Lung microvascular endothelial cell (primary cell): ENCODE measurements at regions not wholly inside any gene's neighbourhood (a gene's known extent, or its start where the extent isn't known, plus 50 kb on each side); places are given as distances from the start of the nearest gene placed in this dataset.
"Not testable (repeated sequence)": the region's sequence is repeated elsewhere in the genome, so short reads cannot be mapped to it uniquely, and the experiment has no call there.

Source experiments
- DNase-seq, 2 donors: peaks; one replicate each; pipeline versions ENCODE4 v3.0.0 to v3.0.0-alpha.2; 2010; ENCODE audit warnings: low read depth in 2 of 2

DNA sequence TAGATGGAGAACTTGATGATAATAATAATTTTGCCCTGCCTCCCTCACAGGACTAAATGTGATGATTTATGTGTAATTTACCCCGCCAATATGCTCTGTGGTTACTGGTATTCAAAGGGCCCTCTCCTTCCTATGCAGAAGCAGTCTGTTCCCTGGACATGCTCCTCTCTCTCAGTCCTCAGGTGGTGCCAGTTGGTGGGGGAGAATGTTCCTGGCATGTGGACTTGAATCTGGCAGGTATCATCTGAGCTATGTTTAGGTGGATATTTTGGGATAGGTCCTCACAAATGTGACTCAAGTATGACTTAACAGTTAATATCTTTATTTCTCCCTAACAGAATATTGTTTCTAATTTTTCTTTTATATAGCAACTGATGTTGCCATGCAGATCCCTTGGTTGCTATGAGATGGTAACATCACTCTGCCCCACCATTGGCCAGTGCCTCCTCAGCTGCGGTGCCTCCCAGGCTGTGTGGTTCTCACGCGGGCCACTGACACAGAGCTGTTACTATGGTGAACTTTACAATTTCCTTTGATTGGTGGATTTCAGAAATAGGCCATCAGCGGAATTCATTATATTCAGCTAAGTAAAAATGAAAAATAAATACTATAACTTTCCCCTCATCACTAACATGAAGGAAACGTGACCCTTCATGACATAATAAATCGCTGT lies 106.7 kb upstream of the PELI1 start:
- DNase-seq, result no peak

DNA sequence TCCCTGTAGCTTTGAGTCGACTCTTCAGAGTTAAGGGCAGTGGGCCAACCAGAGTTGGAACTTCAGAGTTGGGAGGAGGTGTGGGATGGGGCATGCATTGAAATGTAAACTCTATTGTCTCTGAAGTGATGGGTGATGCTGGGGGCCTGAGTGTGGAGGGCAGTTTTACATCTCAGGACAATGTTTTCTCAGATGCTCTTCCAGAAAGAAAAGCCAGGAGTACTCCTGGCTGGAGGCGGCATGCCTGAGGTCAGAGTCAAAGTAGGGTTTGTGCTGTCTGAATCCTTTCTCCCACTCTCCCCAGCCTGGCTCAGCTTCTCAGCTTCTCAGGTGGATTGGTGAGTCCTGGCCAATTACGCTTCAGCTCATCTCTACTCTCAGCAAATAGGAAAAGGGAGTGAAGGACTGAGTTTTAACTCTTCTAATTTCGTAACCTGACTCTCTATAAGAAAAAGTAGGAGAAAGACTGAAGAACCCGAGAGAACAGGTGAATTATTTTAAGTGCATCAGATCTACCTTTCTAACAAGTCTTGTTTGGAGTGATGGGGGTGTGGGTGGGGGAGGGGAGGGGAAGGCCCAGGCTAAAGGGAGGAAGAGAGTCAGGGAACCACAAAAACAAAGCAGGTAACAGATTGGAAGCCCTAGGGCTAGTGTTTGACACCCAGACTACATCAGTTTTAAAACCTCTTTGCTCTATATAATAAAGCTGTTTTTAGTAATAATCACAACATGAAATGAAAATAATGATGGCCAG lies 107.5 kb upstream of the PELI1 start:
- no peak for DNase-seq

DNA sequence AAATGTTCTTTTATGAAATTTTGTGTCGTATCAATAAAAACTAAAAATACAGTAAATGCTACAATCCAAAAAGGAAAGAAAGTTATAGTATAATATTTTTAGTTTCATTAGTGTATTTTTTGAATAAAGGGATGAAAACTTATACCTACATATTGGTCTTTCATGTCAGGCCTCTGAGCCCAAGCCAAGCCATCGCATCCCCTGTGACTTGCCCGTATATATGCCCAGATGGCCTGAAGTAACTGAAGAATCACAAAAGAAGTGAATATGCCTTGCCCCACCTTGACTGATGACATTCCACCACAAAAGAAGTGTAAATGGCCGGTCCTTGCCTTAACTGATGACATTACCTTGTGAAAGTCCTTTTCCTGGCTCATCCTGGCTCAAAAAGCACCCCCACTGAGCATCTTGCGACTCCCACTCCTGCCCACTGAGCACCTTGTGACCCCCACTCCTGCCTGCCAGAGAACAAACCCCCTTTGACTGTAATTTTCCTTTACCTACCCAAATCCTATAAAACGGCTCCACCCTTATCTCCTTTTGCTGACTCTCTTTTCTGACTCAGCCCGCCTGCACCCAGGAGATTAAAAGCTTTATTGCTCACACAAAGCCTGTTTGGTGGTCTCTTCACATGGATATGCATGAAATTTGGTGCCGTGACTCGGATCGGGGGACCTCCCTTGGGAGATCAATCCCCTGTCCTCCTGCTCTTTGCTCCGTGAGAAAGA lies 108.2 kb upstream of the PELI1 start:
- not testable (repeated sequence) for DNase-seq

DNA sequence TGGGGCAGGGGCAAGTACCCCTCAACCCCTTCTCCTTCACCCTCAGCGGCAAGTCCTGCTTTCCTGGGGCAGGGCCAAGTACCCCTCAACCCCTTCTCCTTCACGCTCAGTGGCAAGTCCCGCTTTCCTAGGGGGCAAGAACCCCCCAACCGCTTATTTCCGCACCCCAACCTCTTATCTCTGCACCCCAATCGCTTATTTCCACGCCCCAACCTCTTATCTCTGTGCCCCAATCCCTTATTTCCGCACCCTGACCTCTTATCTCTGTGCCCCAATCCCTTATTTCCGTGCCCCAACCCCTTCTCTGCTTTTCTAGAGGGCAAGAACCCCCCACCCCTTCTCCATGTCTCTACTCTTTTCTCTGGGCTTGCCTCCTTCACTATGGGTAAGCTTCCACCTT lies 109.2 kb upstream of the PELI1 start:
- DNase-seq, result not testable (repeated sequence)

DNA sequence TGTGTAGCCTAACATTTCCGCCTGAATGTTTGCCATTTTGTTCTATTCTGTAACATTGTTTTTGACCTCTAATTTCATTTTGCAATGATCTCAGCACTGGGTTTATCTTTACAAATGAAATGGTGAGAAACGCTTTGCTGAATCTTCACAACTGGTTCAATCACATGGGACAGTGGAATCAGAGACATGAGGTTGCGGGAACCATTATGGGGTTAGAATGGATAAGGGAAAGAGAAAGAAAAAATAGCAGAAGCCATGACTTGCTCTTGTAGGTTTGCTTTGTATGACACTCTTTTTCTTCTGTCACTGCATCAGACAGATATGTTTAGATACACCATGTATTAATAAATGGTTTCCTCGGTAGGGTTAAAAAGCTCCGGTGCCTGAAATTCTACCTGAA lies 114.3 kb upstream of the PELI1 start:
- no peak for DNase-seq

DNA sequence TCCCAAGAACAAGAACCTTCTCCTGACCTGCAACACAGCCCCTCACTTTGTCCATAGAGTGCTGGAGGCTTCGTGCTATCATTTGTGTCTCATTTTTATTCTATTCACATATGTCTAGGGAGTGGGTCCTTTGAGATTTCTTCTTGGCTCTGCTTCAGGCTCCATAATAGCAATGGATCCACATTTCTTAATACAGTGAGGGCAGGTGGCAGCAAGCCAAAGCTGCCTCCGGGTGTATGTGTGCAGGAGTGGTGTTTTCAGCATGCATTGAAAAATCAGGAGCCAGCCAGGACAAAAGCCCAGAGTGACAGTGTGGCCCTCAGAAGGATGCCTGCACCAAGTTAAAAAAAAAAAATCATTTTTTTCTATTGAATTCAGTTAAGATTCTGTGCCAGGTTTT lies 115.1 kb upstream of the PELI1 start:
- DNase-seq, result no peak

DNA sequence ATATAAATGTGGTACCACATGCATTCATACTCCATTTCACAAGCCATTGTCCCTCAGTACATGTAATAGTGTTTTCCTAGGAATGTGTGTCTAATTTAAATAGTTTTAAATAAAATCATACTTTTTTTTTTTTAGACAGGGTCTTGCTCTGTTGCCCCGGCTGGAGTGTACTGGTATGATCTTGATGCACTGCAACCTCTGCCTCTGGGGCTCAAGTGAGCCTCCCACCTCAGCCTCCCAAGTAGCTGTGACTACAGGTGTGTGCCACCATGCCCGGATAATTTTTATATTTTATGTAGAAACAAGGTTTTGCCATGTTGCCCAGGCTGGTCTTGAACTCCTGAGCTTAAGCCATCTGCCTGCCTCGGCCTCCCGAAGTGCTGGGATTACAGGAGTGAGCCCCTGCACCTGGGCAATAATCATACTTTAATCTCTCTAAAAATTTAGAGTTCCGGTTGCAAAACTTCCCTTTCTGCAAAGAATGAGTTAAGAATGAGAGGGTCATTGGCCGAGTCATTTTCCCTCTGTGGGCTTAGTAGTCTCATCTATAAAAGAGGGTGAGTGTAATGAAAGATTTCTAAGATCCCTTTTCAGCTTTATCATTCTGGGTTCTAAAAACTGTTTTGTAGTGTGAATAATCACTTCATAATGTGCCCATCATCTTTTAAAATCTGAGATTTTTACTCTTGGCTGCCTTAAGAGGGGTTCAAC lies 116.0 kb upstream of the PELI1 start:
- DNase-seq, result no peak

DNA sequence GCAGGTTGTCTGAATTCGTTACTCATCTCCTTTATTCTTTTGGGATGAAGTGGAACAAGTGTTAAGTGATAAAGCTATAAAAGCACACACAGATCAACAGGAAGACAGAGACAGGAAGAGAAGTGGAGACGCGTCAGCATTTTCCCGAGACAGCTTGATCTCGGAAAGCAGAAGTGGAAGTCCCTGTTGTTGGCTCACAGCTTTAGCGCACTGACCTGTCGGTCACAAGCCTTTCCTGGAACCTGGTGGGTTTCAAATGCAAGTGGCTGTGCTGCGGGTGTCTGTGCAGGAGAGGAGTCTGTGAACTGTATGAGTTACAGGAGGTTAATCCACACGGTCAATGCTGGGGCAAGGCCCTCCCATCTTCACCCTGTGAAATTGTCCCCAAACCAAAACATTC lies 116.6 kb upstream of the PELI1 start:
- peak; percentile 88 to 89 for DNase-seq

DNA sequence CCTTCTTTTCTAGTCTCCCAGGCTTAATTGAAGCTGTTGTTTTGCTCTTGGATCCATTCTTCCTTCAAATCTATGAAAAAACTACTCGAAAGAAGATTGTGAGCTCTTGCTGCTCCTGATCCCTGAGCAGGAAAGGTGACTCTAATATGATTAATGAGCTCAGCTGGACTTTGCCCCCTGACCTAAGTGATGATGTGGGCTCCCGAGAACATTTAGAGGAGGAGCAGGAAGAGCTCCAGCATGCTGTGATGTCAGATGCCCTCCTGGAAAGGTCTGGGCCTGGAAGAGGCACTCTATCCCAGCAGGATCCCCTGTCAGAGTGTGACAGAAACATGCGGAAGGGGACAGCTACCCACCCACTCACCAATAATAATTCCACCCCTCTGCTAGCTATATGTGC lies 117.9 kb upstream of the PELI1 start:
- peak; percentile 56 to 91 for DNase-seq

DNA sequence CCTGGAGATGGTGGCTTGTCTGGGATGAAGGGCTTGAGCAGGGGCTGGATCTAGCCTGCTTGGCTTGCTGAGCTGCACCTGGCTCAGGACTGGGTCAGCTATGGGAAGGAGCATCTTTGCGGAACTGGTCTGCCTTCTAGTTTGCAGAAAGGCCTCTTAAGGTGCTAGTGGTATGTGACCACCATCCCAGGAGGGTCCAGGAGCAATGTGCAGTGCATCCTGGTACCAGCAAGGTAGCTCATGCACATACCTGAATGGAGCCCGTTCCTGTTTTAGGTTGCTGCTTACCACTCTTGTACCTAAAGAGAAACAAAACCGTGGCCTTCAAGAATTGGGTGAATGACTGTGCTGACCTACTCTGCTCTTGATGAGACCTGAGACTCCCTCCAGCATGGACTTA lies 118.6 kb upstream of the PELI1 start:
- no peak for DNase-seq

DNA sequence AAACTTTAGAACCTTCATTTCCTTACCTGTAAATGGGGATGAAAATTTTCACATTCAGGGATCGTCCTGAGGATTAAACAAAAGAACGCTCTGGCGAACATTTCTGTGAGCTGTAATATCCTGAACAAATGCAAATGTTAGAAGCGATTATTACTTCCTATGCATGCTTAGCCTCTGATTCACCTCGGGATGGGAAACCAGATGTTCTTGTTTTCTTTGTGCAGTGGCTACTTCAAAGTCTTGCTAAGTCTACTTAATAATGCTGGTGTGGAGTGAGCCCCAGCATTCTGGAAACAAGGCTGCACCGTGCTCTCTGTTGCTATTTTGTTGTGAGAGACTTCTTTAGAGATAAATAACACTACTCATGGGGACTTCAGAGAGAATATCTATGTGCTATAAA lies 119.1 kb upstream of the PELI1 start:
- DNase-seq, result peak; percentile 88 to 94

DNA sequence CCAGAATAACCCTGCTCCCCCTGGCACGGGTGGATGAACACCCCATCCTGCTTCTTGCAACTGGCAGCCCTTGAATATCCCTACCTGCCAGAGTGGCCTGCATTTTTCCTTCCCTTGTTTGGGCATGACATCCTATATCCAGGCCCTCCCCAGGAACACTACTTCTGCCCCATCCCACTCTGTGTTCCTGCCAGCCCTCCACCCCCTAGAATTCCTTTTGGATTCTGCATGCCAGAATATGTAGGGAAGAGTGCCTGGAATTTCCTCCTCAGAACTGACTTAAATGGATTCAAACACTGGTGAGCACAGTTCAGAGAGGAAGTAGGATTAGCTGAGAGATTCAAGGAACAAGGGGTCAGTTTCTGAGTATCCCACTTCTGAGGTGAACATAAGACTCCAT lies 123.5 kb upstream of the PELI1 start:
- peak; percentile 46 to 78 for DNase-seq

DNA sequence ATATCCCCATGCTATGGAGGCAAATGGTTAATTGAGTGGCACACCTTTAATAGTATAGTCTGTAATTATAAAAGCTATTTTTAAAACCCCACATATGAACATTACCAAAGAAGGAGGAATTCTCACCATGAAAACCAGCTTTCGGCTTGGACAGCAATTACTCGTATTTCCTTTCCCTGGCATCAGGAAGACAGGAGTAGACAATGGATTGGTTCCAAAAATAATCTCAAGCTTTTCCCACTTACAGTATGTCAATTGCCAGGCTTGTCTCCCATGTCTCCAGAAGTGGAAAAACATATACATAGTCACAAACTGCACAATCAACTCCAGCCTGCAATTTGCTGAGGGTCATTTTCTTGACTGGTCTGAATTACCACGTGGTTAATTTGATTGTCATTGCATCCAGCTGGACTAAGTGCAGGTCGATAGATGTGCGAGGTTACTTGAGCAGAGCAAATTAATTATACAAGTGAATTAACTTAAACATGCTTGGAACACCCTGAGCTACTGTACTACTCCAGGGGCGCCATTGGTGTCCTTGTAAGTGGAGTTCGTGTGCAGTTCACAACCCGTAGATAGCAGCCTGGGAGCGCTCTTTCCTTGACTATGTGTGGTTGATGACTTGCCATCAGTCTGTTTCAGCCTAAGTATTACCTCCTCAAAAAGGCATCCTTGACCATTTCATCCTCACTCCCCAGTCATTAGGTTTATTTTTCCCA lies 124.3 kb upstream of the PELI1 start:
- DNase-seq, result peak; percentile 57 to 77

DNA sequence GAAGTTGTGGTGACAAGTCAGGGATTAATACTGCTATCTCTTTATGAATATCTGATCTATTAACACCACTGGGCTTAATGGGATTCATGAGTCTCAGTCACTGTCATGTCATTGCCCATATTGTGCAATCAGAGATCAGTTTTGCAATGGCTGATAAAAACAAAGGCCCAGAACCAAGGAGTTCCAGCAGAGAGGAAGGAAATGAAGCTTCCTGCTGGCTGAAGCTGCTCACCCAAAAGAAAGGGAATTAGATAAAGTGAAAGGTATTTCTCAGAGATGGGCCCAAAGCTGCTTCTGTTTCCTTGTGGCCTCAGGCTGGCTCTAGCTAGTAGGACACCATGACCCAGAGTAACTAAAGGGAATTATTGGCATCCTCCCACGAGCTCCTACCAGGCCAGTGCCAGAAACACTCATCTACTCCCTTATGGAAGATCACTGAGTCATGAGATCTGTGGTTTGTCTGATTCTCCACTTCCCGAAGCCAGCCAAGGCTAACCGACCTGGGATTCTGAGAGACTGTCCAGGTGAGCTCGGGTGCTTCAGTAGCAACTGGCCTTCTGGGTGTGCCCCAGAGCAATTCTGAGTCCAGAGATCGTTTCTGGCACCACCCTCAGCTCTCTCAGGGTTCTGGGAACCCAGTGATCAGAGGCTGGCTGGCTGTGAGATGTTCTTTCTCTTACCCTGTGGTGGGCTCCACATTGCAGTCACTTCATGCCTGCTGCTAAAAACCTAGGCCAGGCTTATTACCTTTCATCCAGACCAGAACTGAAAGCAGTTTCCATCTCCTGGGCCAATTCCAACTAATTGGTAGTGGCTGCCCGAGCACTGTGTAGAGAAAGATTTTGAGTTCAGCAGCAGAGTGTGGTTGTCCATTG lies 129.5 kb upstream of the PELI1 start:
- DNase-seq, result peak; percentile 75 to 86

DNA sequence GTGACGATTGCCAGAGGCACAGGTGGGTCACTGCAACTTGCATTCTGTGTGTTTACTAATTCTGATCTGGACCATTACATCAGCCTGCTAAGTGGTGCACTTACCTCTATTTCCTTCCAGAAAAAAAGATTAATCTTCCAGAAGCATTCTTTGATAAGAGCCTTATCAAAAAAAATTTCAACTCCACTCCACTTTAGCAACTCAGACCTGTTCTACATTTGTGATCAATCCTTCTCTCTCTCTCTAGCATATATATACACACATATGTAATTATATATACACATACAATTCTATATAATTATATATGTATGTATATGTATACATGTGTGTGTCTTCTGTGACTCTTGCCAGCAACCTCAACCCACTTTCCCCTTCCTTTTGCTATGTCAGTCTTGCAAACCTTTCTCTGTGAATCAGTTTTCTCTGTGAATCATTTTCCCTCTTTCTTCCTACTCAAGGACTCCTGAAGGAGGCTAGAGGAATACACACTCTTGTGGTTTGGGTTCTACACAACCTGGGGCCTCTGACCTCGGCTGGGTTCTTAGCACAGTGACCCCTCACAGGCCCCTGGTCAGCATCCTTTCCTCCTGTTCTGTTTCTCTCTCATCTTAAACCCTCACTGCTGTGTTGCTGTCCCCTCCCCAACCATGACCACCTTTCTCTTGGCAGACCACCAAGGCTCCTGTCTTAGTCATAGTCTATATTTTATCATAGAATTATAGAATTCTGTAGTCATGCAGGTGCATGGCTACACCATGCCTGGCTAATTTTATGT lies 130.4 kb upstream of the PELI1 start:
- DNase-seq, result peak in 1 of 2 donors; percentile 24

DNA sequence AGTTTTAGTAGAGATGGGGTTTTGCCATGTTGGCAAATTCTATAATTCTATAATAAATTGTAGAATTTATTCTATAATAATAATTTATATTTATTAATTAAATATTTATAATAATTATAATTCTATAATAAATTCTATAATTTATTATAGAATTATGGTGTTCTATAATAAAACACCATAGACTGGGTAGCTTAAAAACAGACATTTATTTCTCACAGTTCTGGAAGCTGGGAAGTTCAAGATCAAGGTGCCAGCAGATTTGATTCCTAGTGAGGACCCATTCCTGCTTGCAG lies 130.9 kb upstream of the PELI1 start:
- no peak for DNase-seq

DNA sequence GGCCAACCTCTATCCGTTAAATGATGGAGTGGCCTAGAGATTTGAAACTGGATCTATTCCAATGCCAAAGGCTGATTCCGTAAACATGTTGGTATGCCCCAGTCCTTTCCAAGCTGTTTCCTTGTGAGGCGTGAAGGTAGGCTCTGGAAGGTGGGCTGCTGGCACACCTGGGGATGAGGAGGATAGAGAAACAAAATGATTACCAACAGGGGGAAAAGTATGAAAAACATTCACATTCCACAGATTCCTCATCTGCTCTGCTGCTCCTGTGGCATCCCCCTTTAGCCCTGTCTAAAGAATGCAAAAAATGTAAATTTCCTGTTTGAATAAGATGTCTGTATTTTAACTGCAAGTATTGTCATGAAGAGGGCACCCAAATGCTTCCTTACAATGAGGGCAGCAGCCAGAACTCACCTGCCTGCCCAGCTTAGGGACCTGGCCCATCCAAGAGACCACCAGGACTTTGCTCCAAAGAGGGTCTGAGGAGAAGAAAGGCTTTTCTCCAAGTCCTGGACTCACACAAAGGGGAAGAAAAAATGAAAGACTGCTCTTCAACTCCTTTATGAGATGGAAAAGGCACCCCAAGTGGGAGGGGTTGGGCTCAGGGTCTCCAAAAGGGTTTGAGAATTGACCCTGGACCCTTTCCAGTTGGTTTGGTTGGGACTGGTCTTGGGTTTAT lies 132.3 kb upstream of the PELI1 start:
- peak in 1 of 2 donors; percentile 32 for DNase-seq

DNA sequence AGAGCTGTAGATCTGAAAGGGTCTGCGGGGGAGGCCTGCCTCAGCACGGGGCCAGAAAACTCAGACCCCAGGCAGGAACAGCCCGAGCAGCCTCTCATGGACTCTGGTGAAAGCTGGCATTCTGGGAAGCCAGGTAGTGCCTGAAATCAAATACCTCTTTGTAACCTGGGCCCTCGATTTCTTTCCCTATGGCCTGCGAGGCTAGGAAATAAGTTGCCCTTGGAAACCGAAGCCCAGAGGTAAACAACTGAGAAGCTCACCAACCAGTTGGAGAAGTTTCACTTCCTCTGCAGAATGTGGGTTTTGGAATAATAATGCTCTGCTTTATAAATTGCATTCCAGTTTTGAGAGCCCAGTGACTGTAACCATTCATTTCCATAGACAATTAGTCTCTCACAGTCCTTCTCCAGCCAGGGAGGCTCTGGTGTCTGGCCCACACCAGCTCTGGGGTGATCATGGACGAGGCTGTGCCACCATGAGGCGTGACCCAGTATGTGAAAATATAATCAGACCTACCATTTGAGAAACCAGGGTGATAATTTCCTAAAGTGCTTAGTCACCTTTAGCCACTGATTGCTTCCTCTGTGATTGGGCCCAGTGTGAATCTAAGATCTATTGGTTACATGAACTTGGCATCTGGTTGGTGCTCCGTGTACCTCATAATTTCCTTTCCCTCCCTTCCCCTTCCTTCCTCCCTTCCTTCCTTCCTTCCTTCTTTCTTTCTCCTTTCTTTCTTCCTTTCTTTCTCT lies 133.1 kb upstream of the PELI1 start:
- peak; percentile 48 to 50 for DNase-seq
